ENCODE measurements at regions not wholly inside any gene's neighbourhood (a gene's known extent, or its start where the extent isn't known, plus 50 kb on each side); places are given as distances from the start of the nearest gene placed in this dataset.

GRCh38 chr5:33105521-33105941 lies 335.2 kb upstream of the TARS1 start:
- TF ChIP-seq POLR2AphosphoS5 (IDR thresholded peaks at IDR 0.05; ENCODE audit: low read depth), result no peak
- no peak for TF ChIP-seq CREB1 (CRISPR knock-in tag; IDR thresholded peaks at IDR 0.05; ENCODE audit: low read depth)
- TF ChIP-seq ZNF114 (CRISPR knock-in tag; IDR thresholded peaks at IDR 0.05), result no peak
- TF ChIP-seq EZH2 (IDR thresholded peaks at IDR 0.05; ENCODE audit: low read depth, unreplicated experiment), result no peak
- TF ChIP-seq CTCF (conservative IDR thresholded peaks at IDR 0.05; ENCODE audit: low read depth in 2 of 2), result no peak
- TF ChIP-seq JUNB (IDR thresholded peaks at IDR 0.05; ENCODE audit: unreplicated experiment), result no peak
- TF ChIP-seq EZH2phosphoT487 (IDR thresholded peaks at IDR 0.05; ENCODE audit: unreplicated experiment), result no peak
- no peak for TF ChIP-seq NANOG (IDR thresholded peaks at IDR 0.05; ENCODE audit: borderline replicate concordance)
- no peak for TF ChIP-seq REST (IDR thresholded peaks at IDR 0.05; ENCODE audit: unreplicated experiment)
- no peak for TF ChIP-seq ZNF331 (CRISPR knock-in tag; IDR thresholded peaks at IDR 0.05; ENCODE audit: low read depth)

Measured in GM23338 (cell line).